ENCODE measurements at regions not wholly inside any gene's neighbourhood (a gene's known extent, or its start where the extent isn't known, plus 50 kb on each side); places are given as distances from the start of the nearest gene placed in this dataset.

GRCh38 chrY:17259497-17259896 is 620.5 kb downstream of the CDY2B start:
- Histone ChIP-seq H3K36me3 (ENCODE audit: insufficient read depth, low read length) (no peaks in the 10 kb centered on the region), H3K4me3 (ENCODE audit: low read depth, low read length, poor library complexity, severe bottlenecking) (no peak overlapping the region), H3K4me1 (ENCODE audit: insufficient read depth, low read length, severe bottlenecking) (no peaks in the 10 kb centered on the region), H3K27ac (ENCODE audit: low read depth, low read length, poor library complexity, severe bottlenecking) (no peak overlapping the region), H2AFZ (ENCODE audit: low read length) (no peak overlapping the region), H4K20me1 (ENCODE audit: insufficient read depth, low read length) (no peaks in the 10 kb centered on the region), H3K9me2 (ENCODE audit: low read depth, low read length) (no peaks in the 10 kb centered on the region), H3K4me2 (ENCODE audit: low read length) (no peak overlapping the region), H3K79me2 (ENCODE audit: insufficient read depth, low read length) (no peaks in the 10 kb centered on the region), H3K27me3 (ENCODE audit: insufficient read depth, low read length) (no peaks in the 10 kb centered on the region), H3F3A (ENCODE audit: insufficient read depth, low read length) (no peaks in the 10 kb centered on the region), H3K9ac (ENCODE audit: low read length) (no peak overlapping the region), H3K9me3 (ENCODE audit: low read length) (no peaks in the 10 kb centered on the region)
- TF ChIP-seq CTCF (IDR thresholded peaks at IDR 0.05; ENCODE audit: low read length) (no peak), EZH2 (IDR thresholded peaks at IDR 0.05; ENCODE audit: borderline replicate concordance, low read length) (no peak)

GRCh38 chrY:17238406-17238805 is 641.6 kb downstream of the CDY2B start:
- Histone ChIP-seq H4K20me1 (ENCODE audit: insufficient read depth, low read length) (no peaks in the 10 kb centered on the region), H3K36me3 (ENCODE audit: insufficient read depth, low read length) (no peaks in the 10 kb centered on the region), H3K27me3 (ENCODE audit: insufficient read depth, low read length) (no peaks in the 10 kb centered on the region), H3K4me1 (ENCODE audit: insufficient read depth, low read length, severe bottlenecking) (no peaks in the 10 kb centered on the region), H3K79me2 (ENCODE audit: insufficient read depth, low read length) (no peaks in the 10 kb centered on the region), H2AFZ (ENCODE audit: low read length) (no peak overlapping the region), H3K9me2 (ENCODE audit: low read depth, low read length) (no peaks in the 10 kb centered on the region), H3K4me2 (ENCODE audit: low read length) (no peak overlapping the region), H3K9ac (ENCODE audit: low read length) (no peak overlapping the region), H3K4me3 (ENCODE audit: low read depth, low read length, poor library complexity, severe bottlenecking) (no peak overlapping the region), H3F3A (ENCODE audit: insufficient read depth, low read length) (no peaks in the 10 kb centered on the region), H3K9me3 (ENCODE audit: low read length) (no peaks in the 10 kb centered on the region), H3K27ac (ENCODE audit: low read depth, low read length, poor library complexity, severe bottlenecking) (no peak overlapping the region)
- TF ChIP-seq CTCF (IDR thresholded peaks at IDR 0.05; ENCODE audit: low read length) (no peak), EZH2 (IDR thresholded peaks at IDR 0.05; ENCODE audit: borderline replicate concordance, low read length) (no peak)

DNA sequence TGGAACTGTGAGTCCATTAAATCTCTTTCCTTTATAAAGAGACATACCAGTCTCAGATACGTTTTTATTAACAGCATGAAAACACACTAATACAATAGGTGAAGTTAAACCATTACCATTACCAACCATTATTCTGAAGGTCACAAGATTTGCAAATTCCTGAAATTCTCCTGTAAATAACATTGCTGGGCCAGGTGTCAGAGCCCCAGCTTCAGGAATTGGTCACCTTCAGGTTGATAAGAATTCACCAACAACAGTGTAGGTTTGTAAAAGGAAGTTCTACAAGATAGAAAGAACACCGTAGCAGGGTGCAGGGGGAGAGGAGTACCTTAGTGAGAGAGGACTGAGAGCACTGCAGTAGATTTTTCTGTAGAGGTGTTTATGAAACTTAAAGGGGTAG is 644.3 kb downstream of the CDY2B start:
- no peaks in the 10 kb centered on the region for H3K36me3 ChIP-seq (ENCODE audit: insufficient read depth, low read length)
- no peaks in the 10 kb centered on the region for H3K4me1 ChIP-seq (ENCODE audit: insufficient read depth, low read length, severe bottlenecking)
- no peaks in the 10 kb centered on the region for H3K79me2 ChIP-seq (ENCODE audit: insufficient read depth, low read length)
- H3F3A ChIP-seq (ENCODE audit: insufficient read depth, low read length) = no peaks in the 10 kb centered on the region
- no peaks in the 10 kb centered on the region for H3K9me2 ChIP-seq (ENCODE audit: low read depth, low read length)
- H3K9me3 ChIP-seq (ENCODE audit: low read length) = no peaks in the 10 kb centered on the region
- H3K9ac ChIP-seq (ENCODE audit: low read length) = no peak overlapping the region
- H3K4me3 ChIP-seq (ENCODE audit: low read depth, low read length, poor library complexity, severe bottlenecking) = no peak overlapping the region
- H2AFZ ChIP-seq (ENCODE audit: low read length) = no peak overlapping the region
- TF ChIP-seq CTCF (IDR thresholded peaks at IDR 0.05; ENCODE audit: low read length) (no peak), EZH2 (IDR thresholded peaks at IDR 0.05; ENCODE audit: borderline replicate concordance, low read length) (no peak)
- H3K4me2 ChIP-seq (ENCODE audit: low read length) = no peak overlapping the region
- no peaks in the 10 kb centered on the region for H4K20me1 ChIP-seq (ENCODE audit: insufficient read depth, low read length)
- H3K27ac ChIP-seq (ENCODE audit: low read depth, low read length, poor library complexity, severe bottlenecking) = no peak overlapping the region
- no peaks in the 10 kb centered on the region for H3K27me3 ChIP-seq (ENCODE audit: insufficient read depth, low read length)
